Mesenteric fat pad (tissue), 1 donor: ENCODE measurements at regions not wholly inside any gene's neighbourhood (a gene's known extent, or its start where the extent isn't known, plus 50 kb on each side); places are given as distances from the start of the nearest gene placed in this dataset.

ENCODE experiments used
- DNase-seq: peaks from one replicate; pipeline ENCODE4 v3.0.0-alpha.2; 2020; ENCODE audit warnings: low spot score
- donor health status: DM: yes; HTN: yes; CAD: no.

DNA sequence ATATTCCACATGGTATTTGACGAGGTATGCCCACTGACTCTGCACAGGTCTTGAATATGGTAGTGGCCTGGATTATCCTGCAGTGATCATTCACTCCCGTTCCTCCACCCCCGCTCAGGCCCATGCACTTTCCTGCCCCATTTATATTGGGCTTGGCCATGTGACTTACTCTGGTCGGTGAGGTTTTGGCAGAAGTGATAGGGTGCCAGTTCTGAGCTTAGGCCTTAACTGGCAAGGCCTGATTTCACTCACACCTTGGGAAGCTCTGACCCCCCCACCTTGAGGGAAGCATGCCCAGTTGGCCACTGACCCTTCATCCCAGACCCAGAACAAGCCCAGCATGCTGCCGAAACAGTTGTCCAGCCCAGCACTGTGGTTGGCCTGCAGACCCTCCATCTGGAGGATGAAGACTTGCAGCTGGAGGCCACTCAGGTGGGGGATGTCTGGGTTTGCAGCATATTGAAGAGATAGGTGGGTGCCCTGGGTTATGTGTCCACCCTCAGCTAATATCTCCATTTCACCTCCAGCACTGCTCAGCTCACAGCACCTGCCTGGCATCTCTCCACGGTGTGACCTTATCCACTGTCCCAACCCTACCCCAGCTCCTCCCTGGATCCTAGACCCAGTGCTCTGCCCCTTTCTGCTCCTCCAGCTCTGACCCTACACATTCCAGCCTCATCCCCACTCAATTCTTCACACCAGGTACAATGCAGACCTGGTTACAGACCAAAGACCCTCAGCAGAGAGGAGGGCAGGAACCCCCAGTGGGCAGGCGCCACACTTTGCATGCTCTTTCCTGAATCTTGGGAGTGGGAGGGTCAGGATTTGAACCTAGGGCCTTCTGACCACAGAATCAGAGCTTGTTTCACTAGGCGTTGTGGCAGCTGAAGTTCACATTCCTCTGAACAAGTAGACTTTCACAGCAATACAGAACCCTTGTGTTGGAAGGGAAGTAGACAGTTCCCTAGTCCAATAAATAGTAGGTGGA is 138.1 kb upstream of the CHST15 start:
- peak; percentile 49 for DNase-seq

DNA sequence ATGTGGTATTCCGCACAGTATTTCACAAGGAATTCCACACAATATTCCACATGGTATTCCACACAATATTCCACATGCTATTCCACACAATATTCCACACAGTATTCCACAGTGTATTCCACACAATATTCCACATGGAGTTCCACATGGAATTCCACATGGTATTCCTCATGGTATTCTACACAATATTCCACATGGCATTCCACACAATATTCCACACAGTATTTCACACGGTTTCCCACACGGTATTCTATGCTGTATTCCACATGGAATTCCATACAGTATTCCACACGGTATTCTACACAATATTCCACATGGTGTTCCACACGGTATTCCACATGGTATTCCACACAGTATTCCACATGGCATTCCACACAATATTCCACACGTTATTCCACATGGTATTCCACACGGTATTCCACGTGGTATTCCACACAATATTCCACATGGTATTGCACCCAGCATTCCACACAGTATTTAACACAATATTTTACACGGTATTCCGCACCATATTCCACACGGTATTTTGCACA is 137.3 kb upstream of the CHST15 start:
- DNase-seq, result no peak

GRCh38 chr10:124229989-124230634 is 136.7 kb upstream of the CHST15 start:
- no peak for DNase-seq

DNA sequence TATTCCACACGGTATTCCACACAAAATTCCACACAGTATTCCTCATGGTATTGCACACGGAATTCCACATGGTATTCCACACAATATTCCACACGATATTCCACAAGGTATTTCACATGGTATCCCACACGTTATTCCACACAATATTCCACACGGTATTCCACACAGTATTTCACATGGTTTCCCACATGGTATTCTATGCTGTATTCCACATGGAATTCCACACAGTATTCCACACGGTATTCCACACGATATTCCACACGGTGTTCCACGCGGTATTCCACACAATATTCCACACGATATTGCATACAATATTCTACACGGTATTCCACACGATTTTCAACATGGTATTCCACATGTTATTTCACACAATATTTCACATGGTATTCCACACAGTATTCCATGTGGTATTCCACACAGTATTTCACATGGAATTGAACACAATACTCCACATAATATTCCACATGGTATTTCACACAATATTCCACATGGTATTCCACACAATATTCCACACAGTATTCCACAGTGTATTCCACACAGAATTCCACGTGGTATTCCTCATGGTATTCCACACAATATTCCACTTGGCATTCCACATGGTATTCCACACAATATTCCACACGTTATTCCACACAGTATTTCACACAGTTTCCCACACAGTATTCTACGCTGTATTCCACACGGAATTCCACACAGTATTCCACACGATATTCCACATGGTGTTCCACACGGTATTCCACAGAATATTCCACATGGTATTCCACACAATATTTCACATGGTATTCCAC is 136.0 kb upstream of the CHST15 start:
- DNase-seq, result no peak

DNA sequence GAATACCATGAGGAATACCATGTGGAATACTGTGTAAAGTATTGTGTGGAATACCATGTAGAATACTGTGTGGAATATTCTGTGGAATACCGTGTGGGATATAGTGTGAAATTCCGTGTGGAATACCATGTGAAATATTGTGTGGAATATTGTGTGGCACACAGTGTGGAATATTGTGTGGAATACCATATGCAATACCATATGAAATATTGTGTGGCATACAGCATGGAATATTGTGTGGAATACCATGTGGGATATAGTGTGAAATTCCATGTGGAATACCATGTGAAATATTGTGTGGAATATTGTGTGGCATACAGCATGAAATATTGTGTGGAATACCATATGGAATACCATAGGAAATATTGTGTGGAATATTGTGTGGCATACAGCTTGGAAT is 135.1 kb upstream of the CHST15 start:
- no peak for DNase-seq

DNA sequence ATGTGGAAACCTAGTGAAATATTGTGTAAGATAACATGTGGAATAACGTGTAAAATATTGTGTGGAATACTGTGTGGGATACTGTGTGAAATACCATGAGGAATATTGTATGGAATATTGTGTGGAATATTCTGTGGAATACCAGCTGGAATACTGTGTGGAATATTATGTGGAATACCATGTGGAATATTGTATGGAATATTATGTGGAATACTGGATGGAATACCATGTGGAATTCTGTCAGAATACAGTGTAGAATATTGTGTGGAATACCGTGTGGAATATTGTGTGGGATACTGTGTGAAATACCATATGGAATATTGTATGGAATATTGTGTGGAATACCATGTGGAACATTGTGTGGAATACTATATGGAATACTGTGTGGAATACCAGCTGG is 134.6 kb upstream of the CHST15 start:
- no peak for DNase-seq

DNA sequence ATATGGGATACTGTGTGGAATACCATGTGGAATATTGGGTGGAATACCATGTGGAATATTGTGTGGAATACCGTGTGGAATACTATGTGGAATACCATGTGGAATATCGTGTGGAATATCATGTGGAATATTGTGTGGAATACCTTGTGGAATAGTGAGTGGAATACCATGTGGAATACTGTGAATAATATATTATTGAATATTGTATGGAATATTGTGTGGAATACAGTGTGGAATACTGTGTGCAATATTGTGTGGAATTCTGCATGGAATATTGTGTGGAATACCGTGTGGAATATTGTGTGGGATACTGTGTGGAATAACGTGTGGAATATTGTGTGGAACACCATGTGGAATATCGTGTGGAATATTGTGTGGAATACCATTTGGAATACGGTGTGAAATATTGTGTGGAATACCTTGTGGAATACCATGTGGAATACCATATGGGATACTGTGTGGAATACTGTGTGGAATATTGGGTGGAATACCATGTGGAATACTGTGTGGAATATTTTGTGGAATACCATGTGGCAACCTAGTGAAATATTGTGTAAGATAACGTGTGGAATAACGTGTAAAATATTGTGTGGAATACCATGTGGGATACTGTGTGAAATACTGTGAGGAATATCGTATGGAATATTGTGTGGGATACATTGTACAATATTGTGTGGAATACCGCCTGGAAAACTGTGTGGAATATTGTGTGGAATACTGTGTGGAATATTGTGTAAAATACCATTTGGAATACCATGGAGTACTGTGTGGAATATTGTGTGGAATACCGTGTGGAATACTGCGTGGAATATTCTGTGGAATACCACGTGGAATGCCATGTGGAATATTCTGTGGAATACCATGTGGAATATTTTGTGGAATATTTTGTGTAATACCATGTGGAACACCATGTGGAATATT is 133.9 kb upstream of the CHST15 start:
- DNase-seq, result no peak

DNA sequence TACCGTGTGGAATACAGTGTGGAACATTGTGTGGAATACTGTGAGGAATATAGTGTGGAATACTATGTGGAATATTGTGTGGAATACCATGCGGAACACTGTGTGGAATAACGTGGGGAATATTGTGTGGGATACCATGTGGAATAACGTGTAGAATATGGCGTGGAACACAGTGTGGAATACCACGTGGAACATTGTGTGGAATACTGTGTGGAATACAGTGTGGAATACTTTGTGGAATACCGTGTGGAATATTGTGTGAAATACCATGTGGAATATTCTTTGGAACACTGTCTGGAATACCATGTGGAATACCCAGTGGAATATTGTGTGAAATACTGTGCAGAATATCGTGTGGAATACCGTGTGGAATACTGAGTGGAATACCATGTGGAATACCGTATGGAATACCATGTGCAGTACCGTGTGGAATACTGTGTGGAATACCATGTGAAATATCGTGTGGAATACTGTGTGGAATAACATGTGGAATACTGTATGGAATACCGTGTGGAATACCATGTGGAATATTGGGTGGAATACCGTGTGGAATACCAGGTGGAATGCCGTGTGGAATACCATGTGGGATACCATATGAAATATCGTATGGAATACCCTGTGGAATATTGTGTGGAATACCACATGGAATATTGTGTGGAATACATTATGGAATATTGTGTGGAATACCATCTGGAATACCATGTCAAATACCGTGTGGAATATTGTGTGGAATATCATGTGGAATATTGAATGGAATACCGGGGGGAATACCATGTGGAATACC is 133.1 kb upstream of the CHST15 start:
- no peak for DNase-seq

DNA sequence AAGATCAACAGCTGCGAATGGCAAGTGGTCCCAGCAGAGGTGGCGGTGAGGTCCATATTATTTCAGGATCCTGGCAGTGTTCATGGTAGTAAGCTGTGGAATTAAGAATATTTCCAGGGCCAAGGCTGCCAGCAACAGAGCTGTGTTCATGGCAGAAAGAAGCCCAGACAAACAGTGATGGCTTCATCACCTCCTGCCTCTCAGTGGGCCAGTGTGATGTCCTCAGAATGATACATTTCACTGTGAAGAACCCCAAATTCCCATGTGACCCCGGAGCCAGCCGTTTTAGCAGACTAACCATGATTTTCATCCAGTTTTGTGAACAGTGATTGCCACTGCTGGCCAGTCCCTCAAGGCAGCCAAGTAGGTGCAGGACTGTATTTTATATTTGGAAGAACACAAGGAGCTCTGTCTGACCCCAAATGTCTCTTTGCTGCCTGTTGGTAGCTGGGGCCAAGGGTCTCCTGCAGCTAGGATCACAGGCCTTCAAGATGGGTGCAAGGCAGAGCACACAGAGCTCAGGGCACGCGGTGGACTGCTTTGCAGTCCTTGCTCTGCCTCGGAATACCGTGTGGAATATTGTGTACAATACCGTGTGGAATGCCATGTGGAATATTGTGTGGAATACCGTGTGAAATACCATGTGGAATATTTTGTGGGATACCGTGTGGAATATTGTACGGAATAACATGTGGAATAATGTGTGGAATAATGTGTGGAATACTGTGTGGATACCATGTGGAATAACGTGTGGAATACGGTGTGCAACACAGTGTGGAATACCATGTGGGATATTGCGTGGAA is 132.3 kb upstream of the CHST15 start:
- DNase-seq, result peak; percentile 41

DNA sequence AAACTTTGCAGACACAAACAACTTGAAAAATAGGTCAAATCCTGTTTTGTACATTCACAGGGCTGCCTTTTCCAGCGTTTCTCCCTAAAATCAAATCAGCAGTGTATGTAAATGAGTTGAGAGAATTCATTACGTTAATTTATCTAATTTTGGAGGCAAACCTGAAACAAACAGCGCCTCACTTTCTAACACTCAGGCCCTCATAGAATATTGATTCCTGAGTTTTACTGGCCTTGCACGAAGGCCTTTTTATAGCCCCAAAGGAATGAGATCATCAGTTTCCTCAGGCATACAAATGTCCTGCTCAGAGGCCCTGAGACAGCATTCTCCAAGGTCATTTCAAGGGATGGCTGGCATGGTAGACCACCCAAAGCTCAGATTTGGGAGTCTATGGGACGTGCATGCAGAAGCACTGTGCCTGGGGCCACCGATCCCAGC is 131.7 kb upstream of the CHST15 start:
- peak; percentile 37 for DNase-seq

DNA sequence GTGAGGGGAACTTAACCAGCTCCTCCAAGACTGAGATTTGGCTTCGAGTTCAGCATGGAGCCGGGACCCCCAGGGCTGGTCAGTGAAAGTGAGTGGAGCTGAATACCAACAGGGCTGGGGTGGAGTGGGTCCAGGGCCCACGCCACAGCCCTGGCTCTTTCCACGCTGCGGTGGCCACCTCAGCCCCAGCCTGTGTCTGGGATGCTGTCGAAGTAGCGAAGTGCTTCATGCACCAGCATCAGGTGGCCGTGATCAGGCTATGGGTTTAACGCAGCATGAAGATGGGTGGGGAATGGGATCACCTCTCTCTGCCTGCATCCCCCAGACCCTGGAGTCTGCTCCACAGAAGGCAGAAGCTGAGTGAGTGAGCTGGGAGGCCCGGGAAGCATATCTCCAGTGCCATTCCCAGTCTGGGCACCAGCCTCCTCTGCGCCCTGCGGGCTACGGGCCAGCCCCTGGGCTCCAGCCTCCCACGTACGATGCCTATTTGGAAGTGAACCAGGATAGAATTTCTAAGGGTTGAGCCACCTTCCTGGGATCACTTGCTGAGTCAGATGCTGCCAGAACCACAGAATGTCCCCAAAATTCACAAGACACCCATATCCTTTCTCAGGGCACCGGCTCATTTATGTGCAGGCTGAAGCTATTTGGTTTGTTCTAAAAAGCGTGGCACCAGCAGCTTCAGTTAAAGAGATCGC is 131.1 kb upstream of the CHST15 start:
- DNase-seq, result peak; percentile 83

DNA sequence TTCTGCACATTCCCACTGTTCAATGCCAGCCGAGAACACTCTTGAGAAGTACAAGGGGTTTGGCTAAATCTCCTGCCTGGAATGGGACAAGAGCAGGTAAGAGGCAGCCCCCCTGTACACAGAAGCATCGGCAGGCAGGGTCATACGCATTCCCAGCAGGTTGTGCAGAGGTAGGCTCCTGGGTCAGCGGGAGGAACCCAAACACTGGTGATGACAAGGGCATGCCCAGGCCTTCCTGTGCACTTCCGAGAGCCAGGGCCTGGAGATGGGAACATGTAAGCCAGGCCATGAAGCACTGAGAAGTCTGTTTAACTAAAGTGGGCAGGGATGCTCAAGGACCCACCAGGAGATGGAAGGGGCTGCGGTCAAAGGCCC is 130.3 kb upstream of the CHST15 start:
- DNase-seq, result peak; percentile 74

DNA sequence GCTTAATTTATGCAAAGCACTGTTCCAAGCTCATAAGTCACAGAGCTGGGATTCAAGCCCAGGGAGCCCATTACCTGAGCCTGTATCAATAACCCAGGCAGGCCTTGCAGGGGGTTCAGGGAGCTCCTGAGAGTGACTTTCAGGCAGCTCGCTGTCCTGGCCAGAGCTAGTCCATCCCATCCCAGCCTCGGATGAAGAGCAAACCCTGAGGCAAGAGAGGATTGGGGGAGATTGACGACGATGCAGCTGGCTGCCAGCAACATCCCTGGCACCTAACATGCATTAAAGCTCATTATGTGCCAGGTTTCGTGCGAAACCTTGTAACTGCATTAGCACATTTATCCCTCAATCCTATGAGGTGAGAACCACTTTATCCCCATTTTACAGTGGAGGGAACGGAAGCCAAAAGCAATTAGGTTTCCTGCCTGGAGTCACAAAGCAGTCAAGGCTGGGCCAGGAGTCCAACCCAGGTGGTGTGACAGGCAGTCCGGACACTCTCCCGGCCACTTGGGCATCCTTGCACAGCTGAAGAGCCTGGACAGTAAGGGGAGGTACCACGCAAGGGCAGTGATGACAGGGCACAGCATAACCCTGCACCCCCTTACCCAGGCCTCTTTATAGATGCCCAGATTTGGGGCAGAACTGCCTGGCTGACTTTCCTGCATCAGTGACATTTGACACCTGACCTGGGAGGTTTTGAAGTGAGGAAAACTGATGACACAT is 129.8 kb upstream of the CHST15 start:
- peak; percentile 68 for DNase-seq

DNA sequence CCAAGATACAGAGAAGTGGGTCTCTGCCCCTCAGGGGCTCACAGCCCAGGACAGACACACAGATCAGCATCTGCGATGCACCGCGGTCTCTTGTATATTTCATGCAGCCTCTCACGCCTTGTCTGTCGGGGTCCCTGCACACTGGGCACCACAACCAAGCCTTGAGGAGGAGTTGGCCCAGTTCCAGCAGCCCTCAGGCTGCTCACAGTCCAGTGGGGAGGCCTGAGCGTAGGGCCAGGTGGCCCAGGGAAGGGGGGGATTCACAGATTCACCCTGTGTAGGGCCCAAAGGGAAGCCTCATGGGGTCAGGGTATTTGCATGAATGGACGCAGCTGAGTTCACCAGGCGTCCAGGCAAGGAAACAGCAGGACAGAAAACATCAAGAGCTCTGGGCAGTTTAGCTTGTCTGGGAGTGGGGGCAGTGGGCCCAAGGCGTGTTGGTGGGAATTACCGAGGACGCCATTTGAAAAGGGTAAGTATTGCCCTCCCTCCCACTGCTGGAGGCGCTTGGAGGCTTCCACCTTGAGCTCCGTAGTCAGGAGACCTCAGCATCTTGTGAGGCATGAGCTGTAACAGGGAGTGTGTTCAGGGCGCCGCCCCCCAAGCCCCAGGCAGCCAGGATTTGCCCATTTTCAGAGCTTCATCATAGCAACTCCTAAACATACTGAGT is 129.1 kb upstream of the CHST15 start:
- peak; percentile 65 for DNase-seq

DNA sequence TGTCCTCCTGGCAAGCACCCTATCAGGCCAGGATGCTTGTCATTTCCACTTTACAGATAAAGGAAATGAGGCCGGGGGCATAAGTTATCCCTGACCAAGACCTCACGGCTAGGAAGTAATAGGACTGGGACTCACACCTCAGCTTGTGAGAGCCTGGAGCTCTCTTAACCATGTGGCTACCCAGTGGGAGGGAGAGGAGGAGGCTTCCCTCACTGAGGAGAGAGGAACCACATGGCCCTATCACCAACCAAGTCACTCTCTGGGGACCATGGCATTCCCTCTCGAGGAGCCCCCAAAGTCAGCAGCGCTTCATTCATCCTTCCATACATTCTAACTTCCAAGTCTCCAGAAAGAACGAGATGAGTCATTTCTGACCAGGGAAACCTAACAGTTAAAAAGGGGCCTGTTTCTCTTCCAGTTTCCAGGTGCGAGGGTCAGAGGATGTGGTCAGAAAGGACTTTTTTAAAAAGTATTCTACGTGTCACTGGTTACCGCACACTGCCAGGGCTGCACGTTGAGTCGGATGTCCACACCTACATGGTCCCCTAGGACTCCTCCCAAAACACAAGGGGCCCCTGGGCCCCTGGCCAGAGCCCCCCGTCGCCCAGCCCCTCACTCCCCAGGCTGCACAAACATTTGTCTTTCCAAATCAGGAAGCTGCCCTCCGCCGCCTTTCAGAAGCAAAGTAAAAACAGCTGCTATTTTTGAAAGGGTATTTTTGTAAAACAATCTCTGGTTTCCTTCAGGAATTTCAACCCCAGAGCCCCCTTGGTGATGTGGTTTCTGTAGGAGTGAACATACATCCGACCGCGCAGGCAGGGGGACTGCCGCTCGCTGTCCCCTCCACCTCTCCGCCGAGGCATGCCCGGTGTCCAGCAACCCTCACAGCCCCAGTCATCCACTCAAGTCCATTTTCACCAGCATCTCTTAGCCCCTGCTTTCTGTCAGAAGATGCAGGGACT is 128.2 kb upstream of the CHST15 start:
- DNase-seq, result peak; percentile 59

DNA sequence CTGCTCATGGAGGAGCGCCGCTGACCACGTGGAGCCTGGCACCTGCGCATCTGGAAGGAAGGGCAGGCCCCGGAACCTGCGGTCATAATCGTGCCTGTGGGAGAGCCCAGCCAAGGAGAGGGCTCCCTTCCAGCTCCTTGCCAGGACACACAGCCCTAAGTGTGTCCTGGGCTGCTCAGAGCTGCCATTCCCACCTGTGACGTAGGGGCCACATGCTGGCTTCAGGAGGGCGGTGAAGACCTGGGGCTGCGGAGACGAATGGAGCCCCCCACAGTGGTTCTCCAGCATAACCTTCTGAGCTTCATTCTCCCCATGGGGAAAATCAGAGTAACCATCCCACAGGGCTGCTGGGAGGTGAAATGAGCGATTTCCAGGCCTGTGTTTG is 127.6 kb upstream of the CHST15 start:
- peak; percentile 47 for DNase-seq
